Sigmoid colon (tissue), 6 donors: ENCODE measurements at regions not wholly inside any gene's neighbourhood (a gene's known extent, or its start where the extent isn't known, plus 50 kb on each side); places are given as distances from the start of the nearest gene placed in this dataset.
"Not testable (repeated sequence)": the region's sequence is repeated elsewhere in the genome, so short reads cannot be mapped to it uniquely, and the experiment has no call there.

Experiments used
- DNase-seq: peaks from one replicate; pipeline ENCODE4 v3.0.0-alpha.2; 2019
- H3K27ac ChIP-seq, 4 donors: fragments of 200-600 bp; sonication (generic); one replicate each; pipeline ENCODE4 v1.5.1; 2016 to 2019; ENCODE audit warnings: mild to moderate bottlenecking in 1 of 4
- H3K27me3 ChIP-seq, 3 donors: fragments of 200-600 bp; sonication (generic); one replicate each; pipeline ENCODE4 v1.5.1; 2019; ENCODE audit warnings: mild to moderate bottlenecking in 1 of 3
- H3K36me3 ChIP-seq, 4 donors: fragments of 200-600 bp; sonication (generic); one replicate each; pipeline ENCODE4 v1.5.1; 2016 to 2019
- H3K4me1 ChIP-seq, 4 donors: fragments of 200-600 bp; sonication (generic); one replicate each; pipeline ENCODE4 v1.5.1; 2017 to 2019
- H3K4me3 ChIP-seq, 4 donors: fragments of 200-600 bp; sonication (generic); one replicate each; pipeline ENCODE4 v1.5.1; 2017 to 2019; ENCODE audit warnings: mild to moderate bottlenecking in 2 of 4, moderate library complexity in 1 of 4
- H3K9me3 ChIP-seq, 4 donors: fragments of 200-600 bp in 3 of 4; sonication (generic) in 3 of 4; one replicate each; pipeline versions ENCODE4 v1.5.1 to v1.6.1; 2013 to 2019
- CTCF ChIP-seq, 4 experiments: fragments of 450-650 bp in 3 of 4; fragments of 200-600 bp in 1 of 4; IDR thresholded peaks; one replicate each; pipeline ENCODE4 v1.5.1; 2016 to 2019; ENCODE audit warnings: antibody characterized with exemption in 4 of 4, mild to moderate bottlenecking in 3 of 4, moderate library complexity in 2 of 4
- EP300 ChIP-seq, 4 donors: sonication (generic); formaldehyde crosslinking; IDR thresholded peaks; one replicate each; pipeline ENCODE4 v1.6.1; 2017; ENCODE audit warnings: antibody characterized with exemption in 4 of 4
- POLR2A ChIP-seq, 2 donors: fragments of 450-650 bp; IDR thresholded peaks; one replicate each; pipeline ENCODE4 v1.6.1; 2016; ENCODE audit warnings: antibody characterized with exemption in 2 of 2, mild to moderate bottlenecking in 2 of 2, moderate library complexity in 2 of 2
- POLR2AphosphoS5 ChIP-seq, 4 donors: sonication (generic); formaldehyde crosslinking; IDR thresholded peaks; one replicate each; pipeline ENCODE4 v1.6.1; 2017; ENCODE audit warnings: antibody characterized with exemption in 4 of 4
- WGBS, 2 donors: extraction: QIAGEN DNeasy Blood & Tissue Kit; methylation state at CpG; one replicate each; pipeline ENCODE4 v1.1.7; 2013; 5-methylcytosine and 5-hydroxymethylcytosine counted together
- intact Hi-C: fragments of 100-400 bp; cut with DNase I; formaldehyde crosslinking; loops from one replicate; pipeline ENCODE4 v1.15.1; 2023
- donor health status: healthy with polysubstance abuse.
- donor health status: healthy.

- Histone ChIP-seq H3K4me3 (no peak overlapping the region), H3K27ac (no peak overlapping the region), H3K27me3 (peaks cover 0 to 3% (median 0%) of the 10 kb centered on the region in 3 donors), H3K9me3 (no peaks in the 10 kb centered on the region), H3K4me1 (no peaks in the 10 kb centered on the region), H3K36me3 (no peaks in the 10 kb centered on the region)
- DNase-seq, result no peak
- no peak for TF ChIP-seq POLR2AphosphoS5 (IDR thresholded peaks at IDR 0.05)
- no peak for TF ChIP-seq POLR2A (IDR thresholded peaks at IDR 0.05)
- TF ChIP-seq CTCF (IDR thresholded peaks at IDR 0.05), result no peak
- TF ChIP-seq EP300 (IDR thresholded peaks at IDR 0.05), result no peak
- intact Hi-C loops, result no loop called here
- 81 to 85% methylated on average over 3 of the region's 3 CpGs for WGBS, 2 donors
These were observed 75.2 kb upstream of the MRI1 start for GRCh38 chr19:13689085-13689484.

GRCh38 chr19:13684021-13684420, 80.3 kb upstream of the MRI1 start:
- no peak for DNase-seq
- TF ChIP-seq POLR2A (IDR thresholded peaks at IDR 0.05), result no peak
- TF ChIP-seq EP300 (IDR thresholded peaks at IDR 0.05), result no peak
- TF ChIP-seq CTCF (IDR thresholded peaks at IDR 0.05), result no peak
- no peak for TF ChIP-seq POLR2AphosphoS5 (IDR thresholded peaks at IDR 0.05)
- Histone ChIP-seq H3K9me3 (peaks cover 8 to 13% (median 12%) of the 10 kb centered on the region in 4 donors), H3K4me1 (no peaks in the 10 kb centered on the region), H3K27me3 (no peaks in the 10 kb centered on the region), H3K36me3 (no peaks in the 10 kb centered on the region), H3K4me3 (no peak overlapping the region), H3K27ac (no peak overlapping the region)
- WGBS, 2 donors, result 89 to 94% methylated on average over 1 of the region's 1 CpG
- intact Hi-C loops, result no loop called here

DNA sequence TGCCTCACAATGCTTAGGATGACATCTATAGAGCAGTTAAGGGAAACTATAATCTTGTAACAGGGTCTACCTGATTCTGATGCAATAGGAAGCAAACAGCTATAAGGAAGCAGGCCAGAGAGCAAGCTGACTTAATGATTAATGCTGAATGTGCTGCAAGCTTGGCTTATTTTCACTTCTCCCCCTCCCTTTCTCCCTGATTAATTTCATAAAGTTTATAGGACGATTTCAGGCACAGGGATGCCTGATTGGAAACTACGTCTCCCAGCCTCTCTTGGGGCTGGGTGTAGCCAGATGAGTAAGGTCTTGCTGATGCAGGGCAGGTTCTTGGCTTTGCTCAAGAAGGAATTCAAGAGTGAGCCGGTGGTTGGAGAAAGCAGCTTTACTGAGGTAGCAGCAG, 82.8 kb upstream of the MRI1 start:
- Histone ChIP-seq H3K4me3 (no peak overlapping the region), H3K4me1 (no peaks in the 10 kb centered on the region), H3K27ac (no peak overlapping the region), H3K9me3 (peaks cover 8 to 13% (median 12%) of the 10 kb centered on the region in 4 donors), H3K27me3 (no peaks in the 10 kb centered on the region), H3K36me3 (no peaks in the 10 kb centered on the region)
- TF ChIP-seq POLR2A (IDR thresholded peaks at IDR 0.05) (no peak), EP300 (IDR thresholded peaks at IDR 0.05) (no peak), POLR2AphosphoS5 (IDR thresholded peaks at IDR 0.05) (no peak), CTCF (IDR thresholded peaks at IDR 0.05) (no peak)
- no peak for DNase-seq
- intact Hi-C loops, result no loop called here
- 74 to 85% methylated on average over 3 of the region's 3 CpGs for WGBS, 2 donors

GRCh38 chr19:13680708-13681360, 83.5 kb upstream of the MRI1 start:
- 92 to 96% methylated on average over 7 of the region's 7 CpGs for WGBS, 2 donors
- H3K4me3 ChIP-seq, H3K4me1 ChIP-seq, H3K36me3 ChIP-seq, DNase-seq, H3K27me3 ChIP-seq, intact Hi-C loops, H3K27ac ChIP-seq: not testable (repeated sequence)
- peaks cover 8 to 13% (median 12%) of the 10 kb centered on the region in 4 donors for H3K9me3 ChIP-seq

- H3K36me3 ChIP-seq, DNase-seq, H3K27me3 ChIP-seq, H3K4me3 ChIP-seq, intact Hi-C loops, H3K4me1 ChIP-seq, H3K27ac ChIP-seq: not testable (repeated sequence)
- H3K9me3 ChIP-seq, result peaks cover 8 to 13% (median 12%) of the 10 kb centered on the region in 4 donors
- 92% methylated on average over 5 of the region's 5 CpGs for WGBS, 2 donors
These were observed 87.4 kb upstream of the MRI1 start for GRCh38 chr19:13676967-13677366.

DNA sequence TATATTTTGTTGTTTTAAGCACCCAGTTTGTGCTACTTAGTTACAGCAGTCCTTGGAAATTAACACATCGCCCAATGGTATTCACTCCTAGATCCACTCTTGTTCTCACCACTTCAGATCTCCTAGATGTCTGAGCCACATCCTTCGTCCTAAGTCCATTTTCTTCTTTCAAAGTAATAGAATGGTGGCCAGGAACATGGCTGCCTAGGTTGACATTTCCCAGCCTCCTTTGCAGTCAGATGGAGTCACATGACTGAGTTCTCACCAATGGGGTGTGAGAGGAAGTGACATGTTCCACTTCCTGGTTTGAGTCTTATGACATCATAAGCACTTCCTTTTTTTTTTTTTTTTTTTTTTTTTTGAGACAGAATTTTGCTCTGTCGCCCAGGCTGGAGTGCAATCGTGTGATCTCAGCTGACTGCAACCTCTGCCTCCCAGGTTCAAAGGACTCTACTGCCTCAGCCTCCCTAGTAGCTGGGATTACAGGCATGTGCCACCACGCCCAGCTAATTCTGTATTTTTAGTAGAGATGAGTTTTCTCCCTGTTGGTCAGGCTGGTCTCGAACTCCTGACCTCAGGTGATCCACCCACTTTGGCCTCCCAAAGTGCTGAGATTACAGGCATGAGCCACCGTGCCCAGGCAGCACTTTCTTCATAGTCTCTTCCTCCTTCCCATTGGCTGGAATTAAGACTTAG, 91.7 kb upstream of the MRI1 start:
- intact Hi-C loops, H3K4me3 ChIP-seq, H3K9me3 ChIP-seq, H3K36me3 ChIP-seq, H3K4me1 ChIP-seq, DNase-seq, H3K27me3 ChIP-seq, H3K27ac ChIP-seq: not testable (repeated sequence)
- WGBS, 2 donors, result 93 to 96% methylated on average over 7 of the region's 7 CpGs
